Loucy (cell line): ENCODE measurements at regions not wholly inside any gene's neighbourhood (a gene's known extent, or its start where the extent isn't known, plus 50 kb on each side); places are given as distances from the start of the nearest gene placed in this dataset.

ENCODE experiments used
- CTCF ChIP-seq: fragments of 200-600 bp; sonication (generic); conservative IDR thresholded peaks from 2 replicates; pipeline ENCODE4 v1.5.1; 2014; ENCODE audit warnings: mild to moderate bottlenecking, antibody characterized with exemption, low read length
- EZH2phosphoT487 ChIP-seq: fragments of 200-600 bp; IDR thresholded peaks from 2 replicates; pipeline ENCODE4 v1.6.1; 2018; ENCODE audit warnings: antibody characterized with exemption, mild to moderate bottlenecking, moderate library complexity, borderline replicate concordance

GRCh38 chrX:25663701-25664100 is 474.4 kb upstream of the MAGEB18 start:
- no peak for TF ChIP-seq CTCF
- no peak for TF ChIP-seq EZH2phosphoT487
